Keratinocyte (primary cell): ENCODE measurements at regions not wholly inside any gene's neighbourhood (a gene's known extent, or its start where the extent isn't known, plus 50 kb on each side); places are given as distances from the start of the nearest gene placed in this dataset.
"Not testable (repeated sequence)": the region's sequence is repeated elsewhere in the genome, so short reads cannot be mapped to it uniquely, and the experiment has no call there.

Experiments used
- CTCF ChIP-seq, 3 experiments: IDR thresholded peaks in 1 of 3; conservative IDR thresholded peaks in 1 of 3; optimal IDR thresholded peaks in 1 of 3; 2 replicates in 2 of 3; 3 replicates in 1 of 3; pipeline versions ENCODE3 to v1.5.1; 2011; ENCODE audit warnings: low read length in 3 of 3, mild to moderate bottlenecking in 3 of 3, moderate library complexity in 2 of 3, control low read depth in 1 of 3, inconsistent platforms in 1 of 3; ENCODE audit not compliant: insufficient read depth in 2 of 3; ENCODE audit errors: extremely low read depth in 1 of 3
- EZH2 ChIP-seq: IDR thresholded peaks from one replicate; pipeline ENCODE4 v1.6.1; 2012; ENCODE audit warnings: inconsistent platforms, mild to moderate bottlenecking, low read length, moderate library complexity

DNA sequence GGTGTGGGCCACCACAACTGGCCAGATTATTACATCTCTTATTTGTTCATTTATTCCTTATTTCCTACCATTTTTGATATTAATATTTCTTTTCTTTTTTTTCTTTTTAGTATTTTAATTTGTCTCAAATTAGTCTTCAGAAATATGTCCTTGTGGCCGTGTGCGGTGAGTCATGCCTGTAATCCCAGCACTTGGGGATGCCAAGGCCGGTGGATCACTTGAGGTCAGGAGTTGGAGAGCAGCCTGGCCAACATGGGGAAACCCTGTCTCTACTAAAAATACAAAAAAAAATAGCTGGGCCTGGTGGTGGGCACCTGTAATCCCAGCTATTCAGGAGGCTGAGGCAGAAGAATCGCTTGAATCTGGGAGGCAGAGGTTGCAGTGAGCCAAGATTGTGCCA, 376.2 kb upstream of the AGA start:
- not testable (repeated sequence) for TF ChIP-seq EZH2; CTCF (optimal IDR thresholded peaks at IDR 0.05 in 1 of 3, IDR thresholded peaks at IDR 0.05 in 1 of 3, conservative IDR thresholded peaks at IDR 0.05 in 1 of 3; ENCODE audit: extremely low read depth in 1 of 3, insufficient read depth in 2 of 3, low read length in 3 of 3)
